Hypothalamus (tissue), 51 donors: ENCODE measurements at regions not wholly inside any gene's neighbourhood (a gene's known extent, or its start where the extent isn't known, plus 50 kb on each side); places are given as distances from the start of the nearest gene placed in this dataset.

Experiments
- DNase-seq, 51 donors: peaks; one replicate each; lab custom pipeline; 2025; lab: John Stamatoyannopoulos, UW

- no peak for DNase-seq
Measured at GRCh38 chr7:82567841-82568240, 124.3 kb upstream of the CACNA2D1 start.

DNA sequence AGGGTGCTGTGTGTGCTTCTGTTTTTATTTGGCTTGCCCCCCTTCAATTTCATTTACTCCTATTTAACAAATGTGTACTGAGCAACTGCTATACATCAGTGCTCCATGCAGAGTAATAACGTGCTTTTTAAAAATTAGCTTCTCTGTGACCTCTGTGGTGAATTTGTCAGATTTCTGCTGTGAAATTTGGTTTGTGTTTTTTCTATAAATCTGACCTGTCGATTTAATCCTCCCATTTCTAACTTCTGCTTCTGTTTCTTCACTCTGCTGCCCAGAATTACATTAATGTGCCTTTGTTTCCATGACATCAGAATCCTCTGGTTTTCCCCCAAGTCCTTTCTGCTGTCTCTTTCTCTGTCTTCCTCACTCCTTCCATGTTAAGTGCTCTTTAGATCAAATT, 123.8 kb upstream of the CACNA2D1 start:
- no peak for DNase-seq

DNA sequence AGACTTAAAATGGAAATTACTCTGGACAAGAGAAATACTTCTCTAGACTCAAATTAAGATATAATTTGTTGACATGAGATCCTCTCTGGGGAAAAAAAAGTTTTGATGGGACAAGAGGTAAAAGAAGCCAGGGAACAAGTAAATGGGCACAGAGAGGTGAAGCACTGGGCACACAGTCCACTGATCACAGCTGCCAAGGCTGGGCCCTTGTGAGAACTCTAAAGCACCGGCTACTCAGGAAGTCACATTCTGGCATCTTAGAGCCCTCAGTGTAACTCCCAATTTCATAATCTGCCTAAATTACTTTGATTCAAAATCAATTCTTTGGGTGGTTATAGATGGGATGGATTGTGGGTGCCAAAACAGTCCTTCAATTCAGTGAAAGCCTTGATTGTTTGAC, 123.2 kb upstream of the CACNA2D1 start:
- peak in 8 of 51 donors; percentile 1 to 15 (median 3) for DNase-seq

DNA sequence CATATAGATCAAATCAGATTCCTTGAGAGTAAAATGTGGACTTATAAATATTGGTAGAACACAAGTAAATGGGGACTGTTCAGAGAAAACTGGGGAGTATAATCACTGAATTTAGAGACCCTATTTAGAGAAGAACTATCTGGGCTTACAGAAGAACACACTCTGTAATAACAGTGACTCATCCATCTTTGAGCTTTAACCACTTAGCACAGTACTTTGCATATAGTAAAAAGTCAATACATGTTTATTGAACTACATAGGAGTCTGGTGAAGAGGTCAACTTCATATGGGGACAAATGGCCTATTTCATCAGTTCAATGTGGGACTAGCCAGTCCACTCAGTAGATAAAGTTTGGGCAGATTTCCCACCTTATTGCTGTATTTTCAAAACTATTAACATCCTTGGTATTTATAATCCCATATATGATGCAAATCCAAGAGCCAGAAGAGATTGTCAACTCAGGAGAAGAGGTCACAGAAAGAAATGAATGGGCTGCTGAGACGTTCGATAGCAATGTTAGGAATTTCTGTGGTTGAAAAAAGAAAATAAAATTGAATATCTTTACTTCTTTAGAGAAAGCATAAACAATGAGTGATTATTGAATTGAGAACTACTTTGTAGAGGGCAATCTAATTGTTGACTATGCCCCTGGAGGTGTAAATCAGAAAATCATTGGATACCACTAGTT, 119.3 kb upstream of the CACNA2D1 start:
- DNase-seq = no peak

DNA sequence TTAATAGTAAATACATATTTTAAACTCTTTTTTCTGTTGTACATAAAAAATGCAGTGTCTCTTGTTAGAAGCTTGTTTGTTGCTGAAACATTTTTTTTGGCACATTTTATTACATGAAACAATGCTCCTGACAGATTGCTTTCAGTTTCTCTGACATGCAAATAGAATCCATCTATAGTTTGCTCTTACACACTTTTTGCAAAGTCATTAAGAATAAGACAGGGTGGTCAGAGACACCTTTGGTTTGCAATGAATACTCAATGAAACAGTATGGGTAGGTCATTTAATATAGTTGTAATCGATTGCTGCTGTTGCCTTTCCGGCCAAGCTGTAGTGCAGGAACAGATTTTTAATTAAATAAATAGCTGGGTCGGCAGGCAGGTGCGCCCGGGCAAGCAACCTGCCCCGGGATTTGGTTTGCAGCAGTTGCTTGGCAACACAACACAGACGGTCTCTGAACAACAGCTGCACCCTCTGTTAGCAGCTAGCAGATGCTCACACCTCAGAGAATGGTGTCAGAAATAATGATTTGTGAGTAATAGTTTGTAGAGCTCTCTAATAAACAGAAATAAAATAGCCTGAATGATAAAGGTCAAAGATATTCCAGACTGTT, 115.7 kb upstream of the CACNA2D1 start:
- peak in 10 of 51 donors; percentile 1 to 37 (median 6) for DNase-seq

DNA sequence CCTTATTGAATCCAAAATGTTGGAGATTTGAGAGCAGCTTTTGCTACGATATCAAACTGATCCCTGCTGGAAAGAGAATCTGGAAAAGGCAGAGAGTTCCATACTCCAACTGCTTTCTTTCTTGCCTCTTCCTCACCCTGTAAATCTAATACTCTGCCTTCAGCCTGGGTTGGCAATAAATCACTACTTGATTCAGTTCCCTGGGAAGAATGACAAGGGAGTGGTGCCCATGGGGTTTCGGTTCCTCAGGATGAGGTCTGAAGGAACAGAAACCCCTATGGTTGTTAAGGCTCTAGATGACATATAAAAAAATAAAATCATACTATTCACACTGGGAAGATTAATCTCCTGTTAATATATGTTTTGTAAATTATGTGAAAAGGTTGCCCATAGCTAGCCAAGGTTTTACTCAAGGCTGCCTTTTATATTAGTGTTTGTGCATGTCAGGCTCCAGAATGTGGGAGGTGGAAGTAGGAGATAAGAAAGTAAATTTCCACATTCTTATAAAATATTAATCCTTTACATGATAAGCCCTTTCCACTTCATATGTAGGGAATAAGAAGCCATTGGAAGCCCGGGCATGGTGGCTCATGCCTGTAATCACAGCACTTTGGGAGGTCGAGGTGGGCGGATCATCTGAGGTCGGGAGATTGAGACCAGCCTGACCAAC, 106.2 kb upstream of the CACNA2D1 start:
- DNase-seq = no peak

- DNase-seq = no peak
Measured at GRCh38 chr7:82548141-82548688, 104.6 kb upstream of the CACNA2D1 start.

DNA sequence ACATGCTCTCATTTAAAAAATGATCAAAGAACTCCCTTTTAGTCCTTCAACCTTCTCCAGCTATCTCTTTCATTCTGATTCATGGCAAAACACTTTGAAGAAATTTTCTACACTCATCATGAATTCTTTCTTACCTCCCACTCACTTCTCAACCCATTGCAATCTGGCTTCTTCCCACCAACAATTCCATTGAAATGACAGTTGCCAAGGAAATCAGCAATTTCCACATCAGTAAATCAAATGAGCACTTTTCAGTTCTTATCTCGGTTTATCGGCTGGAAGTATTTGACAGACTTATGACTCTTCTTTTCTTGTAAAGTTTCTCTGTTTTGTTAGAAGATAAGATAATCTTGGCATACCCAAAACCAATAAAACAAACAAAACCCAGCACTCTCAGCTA, 99.1 kb upstream of the CACNA2D1 start:
- no peak for DNase-seq

DNA sequence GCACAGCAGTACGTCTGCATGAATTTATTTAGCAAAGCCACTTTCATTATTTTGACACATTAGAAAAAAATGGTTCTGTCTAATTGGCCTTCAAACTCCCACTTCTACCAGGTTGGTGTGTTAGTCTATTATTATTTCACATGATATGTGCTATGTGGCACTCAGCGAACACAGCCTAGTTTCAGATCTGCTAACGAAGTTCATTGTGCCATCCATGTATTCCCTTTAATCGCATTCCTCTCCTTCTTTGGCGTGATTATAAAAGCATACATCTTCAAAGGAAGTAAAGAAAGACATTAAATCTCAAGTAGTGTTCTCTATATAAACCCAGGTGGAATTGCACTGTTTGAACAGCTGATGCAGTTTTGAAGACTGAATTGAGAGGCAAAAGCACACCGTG, 96.4 kb upstream of the CACNA2D1 start:
- peak in 1 of 51 donors; percentile 4 for DNase-seq

- DNase-seq = no peak
Measured at GRCh38 chr7:82534684-82535083, 91.1 kb upstream of the CACNA2D1 start.

DNA sequence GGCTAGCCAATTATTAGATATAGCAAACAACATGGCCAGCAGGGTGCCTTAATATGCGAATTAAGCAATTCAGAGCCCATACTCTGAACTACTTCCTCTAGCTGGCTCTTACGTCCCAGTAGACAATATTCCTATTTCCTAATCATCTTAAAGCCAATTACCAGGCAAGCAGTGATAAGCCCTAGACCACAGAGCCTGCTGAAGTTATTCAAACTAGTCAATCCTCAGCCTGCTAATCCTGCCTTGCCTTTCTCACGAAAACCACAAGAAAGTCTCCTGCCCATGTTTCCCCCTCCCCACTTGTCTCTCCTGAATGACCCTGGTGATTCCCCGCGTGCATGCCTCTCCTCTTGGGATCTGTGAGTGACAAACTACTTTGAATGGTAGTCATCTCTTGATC, 86.8 kb upstream of the CACNA2D1 start:
- DNase-seq = no peak

DNA sequence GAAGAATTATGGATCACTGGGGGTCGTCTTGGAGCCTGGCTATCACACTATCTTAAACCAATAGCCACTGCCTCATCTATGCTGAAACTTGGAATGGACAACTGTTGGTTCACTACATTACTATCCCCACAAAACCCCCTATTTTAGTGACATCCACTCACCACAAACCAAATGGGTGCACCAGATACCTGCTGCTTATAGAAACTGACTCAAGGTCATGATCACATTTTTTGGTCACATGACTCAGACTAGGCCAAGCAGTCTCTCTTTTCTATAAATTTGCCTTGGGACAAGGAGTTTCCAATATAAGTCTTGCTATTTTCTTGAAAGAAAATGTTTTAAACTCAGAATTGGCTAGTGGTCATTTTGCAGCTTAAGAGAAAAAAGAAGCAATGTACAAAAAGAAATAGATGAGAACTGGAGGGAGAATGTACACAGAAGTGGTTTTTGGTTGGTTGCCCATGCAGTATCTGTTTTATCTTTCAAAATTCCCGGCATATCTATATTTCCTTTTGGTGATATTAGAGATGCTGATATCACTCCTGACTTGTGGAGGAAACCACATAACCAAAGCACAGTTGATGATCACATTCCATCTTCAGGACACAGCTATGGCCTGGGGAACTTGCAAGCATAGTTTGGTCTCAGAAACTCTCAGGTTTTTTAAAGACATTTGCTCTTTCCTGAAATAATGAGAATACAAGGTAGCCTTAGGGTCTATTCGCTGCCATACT, 85.2 kb upstream of the CACNA2D1 start:
- no peak for DNase-seq

DNA sequence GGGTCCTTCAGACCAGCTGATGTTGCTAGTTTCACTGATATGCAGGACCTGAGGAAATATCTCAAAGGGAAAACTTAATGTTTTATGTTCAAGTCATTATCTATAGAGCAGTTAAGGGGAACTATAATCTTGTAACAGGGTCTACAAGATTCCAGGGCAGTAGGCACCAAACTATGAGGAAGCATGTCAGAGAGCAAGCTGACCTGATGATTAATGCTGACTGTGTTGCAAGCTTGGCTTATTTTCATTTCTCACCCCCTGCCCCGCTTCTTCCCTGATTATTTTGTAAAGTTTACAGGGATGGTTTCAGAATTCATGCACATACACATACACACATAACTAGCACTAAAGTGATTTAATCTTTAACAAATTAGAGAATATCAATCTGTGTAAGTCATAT, 84.3 kb upstream of the CACNA2D1 start:
- no peak for DNase-seq

DNA sequence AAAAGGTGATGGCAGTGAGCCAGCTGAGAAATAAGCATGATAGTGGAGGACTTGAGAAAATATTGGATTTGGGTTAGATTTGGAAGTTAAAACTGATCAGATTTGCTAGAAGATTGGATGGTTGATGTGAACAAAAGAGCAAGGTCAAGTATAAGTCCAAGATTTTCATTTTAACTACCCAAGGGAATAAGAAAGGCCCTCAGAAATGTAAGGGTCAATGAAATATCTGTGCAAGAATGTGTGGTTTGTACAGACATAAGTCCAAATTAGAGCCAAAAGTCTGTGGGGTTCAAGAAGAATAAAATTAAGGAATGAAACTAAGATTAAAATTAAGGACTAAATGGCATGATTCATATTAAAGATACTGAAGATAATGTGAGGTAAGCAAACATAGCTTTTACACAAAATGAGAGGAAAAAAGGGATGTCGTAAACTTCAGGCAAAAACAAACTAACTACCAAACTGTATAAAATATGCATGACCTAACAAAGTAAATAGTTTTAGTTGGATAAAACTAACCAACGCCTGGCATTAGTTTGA, 78.4 kb upstream of the CACNA2D1 start:
- no peak for DNase-seq

GRCh38 chr7:82517050-82517449, 73.5 kb upstream of the CACNA2D1 start:
- DNase-seq = no peak

- no peak for DNase-seq
Measured at GRCh38 chr7:82511542-82511941, 68.0 kb upstream of the CACNA2D1 start.

- DNase-seq = no peak
Measured at GRCh38 chr7:82507976-82508677, 64.5 kb upstream of the CACNA2D1 start.

DNA sequence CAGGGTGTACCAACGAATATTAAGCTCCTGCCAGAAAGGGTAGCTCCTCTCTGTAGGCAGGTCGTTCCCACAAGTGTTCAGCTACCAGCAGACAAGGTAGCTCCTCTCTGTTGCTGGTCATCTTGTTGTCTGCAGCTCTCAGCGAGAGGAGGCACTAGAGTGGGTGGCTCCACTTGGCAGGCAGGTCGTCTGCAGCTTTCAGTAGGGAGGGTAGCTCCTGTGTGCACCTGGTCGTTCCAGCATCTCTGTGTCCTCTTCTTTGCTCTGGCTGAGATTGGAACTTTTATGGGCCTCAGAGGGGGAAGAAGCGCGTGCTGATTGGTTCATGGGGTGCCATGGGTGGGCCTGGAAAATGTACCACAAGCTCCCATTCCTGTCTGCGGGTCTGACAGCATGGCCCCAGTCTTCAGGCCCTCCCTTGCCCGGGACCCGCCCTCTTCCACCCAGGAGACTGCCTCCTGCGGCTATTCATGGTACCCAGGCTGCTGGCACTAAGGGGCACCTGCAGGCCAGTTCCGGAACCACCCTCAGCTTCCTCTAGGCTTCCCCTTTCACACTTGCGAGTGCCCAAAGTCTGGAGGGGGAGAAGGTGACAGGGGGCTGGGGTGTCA, 63.9 kb upstream of the CACNA2D1 start:
- DNase-seq = no peak

GRCh38 chr7:82506702-82507101, 63.1 kb upstream of the CACNA2D1 start:
- DNase-seq = peak in 5 of 51 donors; percentile 3 to 68 (median 3)

DNA sequence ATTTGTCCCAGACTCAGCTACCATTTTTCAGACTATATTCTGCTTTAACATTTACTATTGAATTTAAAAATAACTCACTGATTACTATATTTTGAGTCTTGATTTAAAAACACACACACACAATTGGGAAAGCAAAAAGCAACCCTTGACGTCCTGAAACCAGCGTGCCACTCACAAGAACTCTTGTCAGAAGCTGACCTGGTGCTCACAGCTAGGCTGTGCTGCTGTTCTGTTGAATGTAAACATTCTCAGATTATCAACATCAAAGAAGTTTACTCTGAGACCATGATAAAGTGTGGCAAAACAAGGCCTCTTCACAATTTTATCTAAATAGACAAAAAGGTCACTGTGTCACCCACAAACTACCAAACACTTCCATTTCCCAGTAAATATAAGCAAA, 62.6 kb upstream of the CACNA2D1 start:
- no peak for DNase-seq
